ENCODE measurements at regions not wholly inside any gene's neighbourhood (a gene's known extent, or its start where the extent isn't known, plus 50 kb on each side); places are given as distances from the start of the nearest gene placed in this dataset.

DNA sequence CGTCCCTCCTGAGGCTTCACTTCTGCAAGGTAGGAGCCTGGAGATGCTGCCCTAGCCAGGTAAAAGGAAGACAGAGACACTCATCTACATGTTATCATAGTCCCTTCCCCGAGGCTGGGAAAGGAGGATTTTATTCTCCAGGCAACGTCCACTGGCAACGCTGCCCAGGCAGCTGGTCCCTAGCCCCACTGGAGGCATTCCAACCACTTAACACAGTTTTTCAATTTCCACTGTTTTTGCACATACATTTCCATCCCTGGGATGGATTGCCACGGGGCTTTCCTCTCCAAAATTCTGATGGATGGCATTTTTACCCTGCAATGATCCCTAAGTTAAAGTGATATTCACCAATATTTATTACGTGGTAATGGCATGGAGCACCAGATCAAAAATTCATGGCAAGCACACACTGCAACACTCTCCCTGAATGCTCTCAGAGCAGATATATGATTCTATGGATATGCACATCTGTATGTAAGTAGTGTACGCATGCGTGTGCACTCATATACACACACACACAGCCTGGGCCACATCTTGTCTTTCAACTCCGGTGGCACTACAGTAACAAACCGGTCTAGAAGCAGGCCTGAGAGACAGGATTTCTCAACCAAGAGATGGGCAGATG, 322.3 kb upstream of the TSHZ3 start:
- H3K4me2 ChIP-seq (ENCODE audit: control insufficient read depth, extremely low read depth, insufficient read depth, low read depth, low read length), result no peak overlapping the region
- no peaks in the 10 kb centered on the region for H3K4me1 ChIP-seq (ENCODE audit: control insufficient read depth, extremely low read depth, insufficient read depth, low read length)
- H3K27me3 ChIP-seq (ENCODE audit: control insufficient read depth, extremely low read depth, insufficient read depth, low read length), result no peaks in the 10 kb centered on the region
- dilution Hi-C loops (cut with MboI; ENCODE audit: extremely low pct_ligation_motif_present, low sequenced_read_pairs), result no loop called here
- H2AFZ ChIP-seq (ENCODE audit: control insufficient read depth, low read length), result no peak overlapping the region
- TF ChIP-seq, protein P1, sequence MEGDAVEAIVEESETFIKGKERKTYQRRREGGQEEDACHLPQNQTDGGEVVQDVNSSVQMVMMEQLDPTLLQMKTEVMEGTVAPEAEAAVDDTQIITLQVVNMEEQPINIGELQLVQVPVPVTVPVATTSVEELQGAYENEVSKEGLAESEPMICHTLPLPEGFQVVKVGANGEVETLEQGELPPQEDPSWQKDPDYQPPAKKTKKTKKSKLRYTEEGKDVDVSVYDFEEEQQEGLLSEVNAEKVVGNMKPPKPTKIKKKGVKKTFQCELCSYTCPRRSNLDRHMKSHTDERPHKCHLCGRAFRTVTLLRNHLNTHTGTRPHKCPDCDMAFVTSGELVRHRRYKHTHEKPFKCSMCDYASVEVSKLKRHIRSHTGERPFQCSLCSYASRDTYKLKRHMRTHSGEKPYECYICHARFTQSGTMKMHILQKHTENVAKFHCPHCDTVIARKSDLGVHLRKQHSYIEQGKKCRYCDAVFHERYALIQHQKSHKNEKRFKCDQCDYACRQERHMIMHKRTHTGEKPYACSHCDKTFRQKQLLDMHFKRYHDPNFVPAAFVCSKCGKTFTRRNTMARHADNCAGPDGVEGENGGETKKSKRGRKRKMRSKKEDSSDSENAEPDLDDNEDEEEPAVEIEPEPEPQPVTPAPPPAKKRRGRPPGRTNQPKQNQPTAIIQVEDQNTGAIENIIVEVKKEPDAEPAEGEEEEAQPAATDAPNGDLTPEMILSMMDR (optimal IDR thresholded peaks at IDR 0.05 in 1 of 3, IDR thresholded peaks at IDR 0.05 in 1 of 3, conservative IDR thresholded peaks at IDR 0.05 in 1 of 3; ENCODE audit: extremely low read depth in 1 of 3, insufficient read depth in 2 of 3, low read length in 3 of 3), result no peak
- no peak for TF ChIP-seq EZH2 (IDR thresholded peaks at IDR 0.05; ENCODE audit: low read length)
- no peaks in the 10 kb centered on the region for H3K9me1 ChIP-seq (ENCODE audit: control insufficient read depth, extremely low read depth, insufficient read depth, low read length)
- FAIRE-seq, result no peak
- no peak overlapping the region for H3K9ac ChIP-seq (ENCODE audit: control insufficient read depth, extremely low read depth, insufficient read depth, low read length)
- H3K9me3 ChIP-seq (ENCODE audit: control insufficient read depth, low read depth, low read length), result peaks cover 2% of the 10 kb centered on the region
- no peak overlapping the region for H3K4me3 ChIP-seq (ENCODE audit: control insufficient read depth in 2 of 3, extremely low read depth in 1 of 3, insufficient read depth in 2 of 3, low read depth in 1 of 3, low read length in 3 of 3)
- no peaks in the 10 kb centered on the region for H3K36me3 ChIP-seq (ENCODE audit: control insufficient read depth in 2 of 2, extremely low read depth in 1 of 2, insufficient read depth in 2 of 2, low read length in 2 of 2)
- no peak overlapping the region for H3K27ac ChIP-seq (ENCODE audit: control insufficient read depth, insufficient read depth, low read length)
- no peaks in the 10 kb centered on the region for H3K79me2 ChIP-seq (ENCODE audit: control insufficient read depth, insufficient read depth, low read length)
- H4K20me1 ChIP-seq (ENCODE audit: control insufficient read depth, extremely low read depth, insufficient read depth, low read length), result no peaks in the 10 kb centered on the region
- no peak for DNase-seq (ENCODE audit: low read depth, low spot score)

DNA sequence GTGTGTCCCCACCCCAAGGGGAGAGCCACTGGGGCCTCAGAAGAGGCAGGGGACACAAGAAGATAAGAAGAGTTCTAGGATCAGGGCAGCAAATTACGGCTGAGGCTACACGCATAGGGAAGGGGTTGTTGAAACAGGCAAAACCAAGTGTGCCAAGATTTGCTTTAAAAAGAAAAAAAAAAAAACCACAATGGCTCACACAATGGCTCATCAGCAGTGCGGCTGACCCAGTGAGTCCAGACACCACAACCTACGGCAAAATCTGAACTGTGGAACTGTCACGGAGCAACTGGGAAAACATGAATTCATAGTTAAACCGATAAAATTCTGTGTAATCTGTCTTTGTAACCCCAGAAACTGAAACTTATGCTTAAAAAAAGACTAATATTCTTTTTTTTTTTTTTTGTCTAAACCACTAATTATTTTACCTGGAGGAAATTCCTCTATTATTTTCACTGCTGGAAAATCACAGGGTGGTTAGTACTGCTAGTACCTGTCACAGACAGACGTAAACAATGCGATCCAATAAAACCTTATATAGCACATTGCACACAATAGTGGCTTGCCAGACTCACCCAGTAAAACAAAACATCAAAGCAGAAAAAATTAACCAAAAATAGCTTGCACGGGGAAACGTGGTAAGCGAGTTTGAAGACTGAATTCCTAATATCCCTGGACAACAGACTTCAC, 325.4 kb upstream of the TSHZ3 start:
- H3K79me2 ChIP-seq (ENCODE audit: control insufficient read depth, insufficient read depth, low read length), result no peaks in the 10 kb centered on the region
- no peak for DNase-seq (ENCODE audit: low read depth, low spot score)
- H4K20me1 ChIP-seq (ENCODE audit: control insufficient read depth, extremely low read depth, insufficient read depth, low read length), result no peaks in the 10 kb centered on the region
- no peaks in the 10 kb centered on the region for H3K4me1 ChIP-seq (ENCODE audit: control insufficient read depth, extremely low read depth, insufficient read depth, low read length)
- TF ChIP-seq, protein P1 (optimal IDR thresholded peaks at IDR 0.05 in 1 of 3, IDR thresholded peaks at IDR 0.05 in 1 of 3, conservative IDR thresholded peaks at IDR 0.05 in 1 of 3; ENCODE audit: extremely low read depth in 1 of 3, insufficient read depth in 2 of 3, low read length in 3 of 3), result no peak
- no peak for TF ChIP-seq EZH2 (IDR thresholded peaks at IDR 0.05; ENCODE audit: low read length)
- no peak overlapping the region for H3K4me2 ChIP-seq (ENCODE audit: control insufficient read depth, extremely low read depth, insufficient read depth, low read depth, low read length)
- no peak overlapping the region for H2AFZ ChIP-seq (ENCODE audit: control insufficient read depth, low read length)
- no peaks in the 10 kb centered on the region for H3K36me3 ChIP-seq (ENCODE audit: control insufficient read depth in 2 of 2, extremely low read depth in 1 of 2, insufficient read depth in 2 of 2, low read length in 2 of 2)
- H3K27ac ChIP-seq (ENCODE audit: control insufficient read depth, insufficient read depth, low read length), result peak overlapping the region; percentile 12
- H3K4me3 ChIP-seq (ENCODE audit: control insufficient read depth in 2 of 3, extremely low read depth in 1 of 3, insufficient read depth in 2 of 3, low read depth in 1 of 3, low read length in 3 of 3), result no peak overlapping the region
- H3K9me3 ChIP-seq (ENCODE audit: control insufficient read depth, low read depth, low read length), result no peaks in the 10 kb centered on the region
- no peaks in the 10 kb centered on the region for H3K9me1 ChIP-seq (ENCODE audit: control insufficient read depth, extremely low read depth, insufficient read depth, low read length)
- no peak for FAIRE-seq
- H3K27me3 ChIP-seq (ENCODE audit: control insufficient read depth, extremely low read depth, insufficient read depth, low read length), result no peaks in the 10 kb centered on the region
- dilution Hi-C loops (cut with MboI; ENCODE audit: extremely low pct_ligation_motif_present, low sequenced_read_pairs), result no loop called here
- no peak overlapping the region for H3K9ac ChIP-seq (ENCODE audit: control insufficient read depth, extremely low read depth, insufficient read depth, low read length)

All from keratinocyte (primary cell).